GM12872 (cell line): ENCODE measurements at regions not wholly inside any gene's neighbourhood (a gene's known extent, or its start where the extent isn't known, plus 50 kb on each side); places are given as distances from the start of the nearest gene placed in this dataset.

ENCODE experiments used
- TF ChIP-seq, protein P1 (sequence below): IDR thresholded peaks from 3 replicates; pipeline ENCODE4 v1.5.1; 2011; ENCODE audit warnings: low read depth, mild to moderate bottlenecking, low read length, moderate library complexity; ENCODE audit not compliant: insufficient read depth

DNA sequence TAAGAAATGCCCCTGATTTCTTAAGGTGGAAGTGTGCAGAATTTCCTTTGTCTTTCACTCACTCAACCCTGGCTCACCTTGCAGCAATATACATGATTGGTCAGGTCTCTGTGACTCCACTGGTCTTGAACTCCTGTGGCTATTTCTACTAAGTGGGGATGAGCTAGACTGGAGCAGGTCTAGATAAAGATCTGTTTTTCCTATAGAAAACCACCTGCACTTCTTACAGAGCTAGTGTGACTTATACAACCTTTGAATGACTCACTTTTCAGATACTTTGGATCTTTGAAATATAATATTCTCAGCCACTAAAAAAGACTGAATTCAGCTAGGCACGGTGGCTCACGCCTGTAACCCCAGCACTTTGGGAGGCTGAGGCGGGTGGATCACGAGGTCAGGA, 98.5 kb upstream of the KCTD1 start:
- TF ChIP-seq, protein P1, sequence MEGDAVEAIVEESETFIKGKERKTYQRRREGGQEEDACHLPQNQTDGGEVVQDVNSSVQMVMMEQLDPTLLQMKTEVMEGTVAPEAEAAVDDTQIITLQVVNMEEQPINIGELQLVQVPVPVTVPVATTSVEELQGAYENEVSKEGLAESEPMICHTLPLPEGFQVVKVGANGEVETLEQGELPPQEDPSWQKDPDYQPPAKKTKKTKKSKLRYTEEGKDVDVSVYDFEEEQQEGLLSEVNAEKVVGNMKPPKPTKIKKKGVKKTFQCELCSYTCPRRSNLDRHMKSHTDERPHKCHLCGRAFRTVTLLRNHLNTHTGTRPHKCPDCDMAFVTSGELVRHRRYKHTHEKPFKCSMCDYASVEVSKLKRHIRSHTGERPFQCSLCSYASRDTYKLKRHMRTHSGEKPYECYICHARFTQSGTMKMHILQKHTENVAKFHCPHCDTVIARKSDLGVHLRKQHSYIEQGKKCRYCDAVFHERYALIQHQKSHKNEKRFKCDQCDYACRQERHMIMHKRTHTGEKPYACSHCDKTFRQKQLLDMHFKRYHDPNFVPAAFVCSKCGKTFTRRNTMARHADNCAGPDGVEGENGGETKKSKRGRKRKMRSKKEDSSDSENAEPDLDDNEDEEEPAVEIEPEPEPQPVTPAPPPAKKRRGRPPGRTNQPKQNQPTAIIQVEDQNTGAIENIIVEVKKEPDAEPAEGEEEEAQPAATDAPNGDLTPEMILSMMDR: no peak

- TF ChIP-seq, protein P1: no peak
Measured at GRCh38 chr18:26642440-26643348, 94.3 kb upstream of the KCTD1 start.

DNA sequence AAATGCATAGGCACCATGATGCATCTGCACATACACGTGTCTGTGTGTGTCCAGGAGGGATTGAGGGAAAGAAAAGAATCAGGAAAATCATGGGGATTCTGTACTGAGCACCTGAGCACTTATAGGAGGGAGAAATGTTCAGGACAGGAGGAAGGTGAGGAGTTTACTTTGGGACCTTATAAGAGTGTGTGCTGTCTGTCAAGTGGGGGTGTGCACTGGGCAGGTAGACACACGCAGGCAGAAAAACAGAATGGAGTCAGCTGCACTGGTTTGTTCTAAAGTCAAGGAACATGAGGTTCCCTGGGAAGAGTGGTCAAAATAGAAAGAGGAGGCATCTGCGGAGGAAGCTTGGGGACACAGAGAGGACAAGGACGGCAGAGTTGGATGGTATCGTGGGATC, 92.2 kb upstream of the KCTD1 start:
- TF ChIP-seq, protein P1: no peak

DNA sequence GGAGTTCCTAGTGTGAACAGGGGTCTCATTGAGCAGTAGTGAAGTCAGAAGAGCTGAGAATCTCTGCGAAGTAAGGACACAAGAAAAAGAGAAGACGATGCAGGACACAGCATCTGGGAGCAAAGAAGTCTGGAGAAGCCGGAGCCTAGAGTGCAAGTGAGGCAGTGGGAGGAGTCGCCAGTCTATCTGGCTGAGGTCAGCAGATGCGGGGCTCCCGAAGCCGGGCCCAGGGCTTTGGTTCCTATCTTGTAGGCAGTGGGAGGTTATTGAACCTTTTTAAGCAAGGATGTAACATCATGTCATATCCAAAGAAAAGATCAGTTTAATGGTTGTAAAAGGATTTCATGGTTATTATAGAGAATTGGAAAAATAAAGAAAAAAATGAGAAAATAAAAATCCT, 90.8 kb upstream of the KCTD1 start:
- TF ChIP-seq, protein P1: no peak

DNA sequence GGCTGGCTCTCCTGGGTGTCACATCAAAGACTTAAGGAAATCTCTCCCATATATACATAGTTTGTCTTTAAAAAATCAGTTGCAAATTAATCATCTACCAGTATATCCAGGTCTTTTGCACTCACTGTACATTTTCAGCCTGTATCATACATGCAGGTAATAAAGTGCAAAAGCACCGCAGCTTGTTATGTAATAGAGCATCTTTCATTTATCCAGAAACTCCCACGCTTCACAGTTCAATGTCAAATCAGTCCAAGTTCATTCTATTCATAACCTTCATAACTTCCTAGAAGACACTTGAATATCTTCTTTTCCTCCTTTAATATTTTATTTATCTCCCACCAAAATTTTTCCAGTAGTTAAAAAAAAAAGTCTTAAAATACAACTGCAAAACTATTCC, 89.6 kb upstream of the KCTD1 start:
- TF ChIP-seq, protein P1: no peak

GRCh38 chr18:26637324-26637723, 89.0 kb upstream of the KCTD1 start:
- TF ChIP-seq, protein P1: no peak

GRCh38 chr18:26635466-26635865, 87.1 kb upstream of the KCTD1 start:
- TF ChIP-seq, protein P1: no peak
